Activated T-cell treated with anti-CD3 and anti-CD28 coated beads, Interleukin-2, amount 50 U/mL, for 24 hours (primary cell): ENCODE measurements at regions not wholly inside any gene's neighbourhood (a gene's known extent, or its start where the extent isn't known, plus 50 kb on each side); places are given as distances from the start of the nearest gene placed in this dataset.

Source experiments
- DNase-seq: peaks from one replicate; pipeline ENCODE4 v3.0.0-alpha.2; 2020
- H3K27ac Mint-ChIP-seq: 2 replicates; pipeline ENCODE4 v1.8.0; 2020; ENCODE audit warnings: mild to moderate bottlenecking, mixed read lengths
- H3K27me3 Mint-ChIP-seq: 2 replicates; pipeline ENCODE4 v1.8.0; 2020; ENCODE audit warnings: mixed read lengths
- H3K36me3 Mint-ChIP-seq: 2 replicates; pipeline ENCODE4 v1.8.0; 2020; ENCODE audit warnings: low read depth, mixed read lengths
- H3K4me1 Mint-ChIP-seq: 2 replicates; pipeline ENCODE4 v1.8.0; 2020; ENCODE audit warnings: low read depth, mixed read lengths
- H3K4me3 Mint-ChIP-seq: 2 replicates; pipeline ENCODE4 v1.8.0; 2020; ENCODE audit warnings: mild to moderate bottlenecking, moderate library complexity, mixed read lengths
- H3K9me3 Mint-ChIP-seq: 2 replicates; pipeline ENCODE4 v1.8.0; 2020; ENCODE audit warnings: mixed read lengths

DNA sequence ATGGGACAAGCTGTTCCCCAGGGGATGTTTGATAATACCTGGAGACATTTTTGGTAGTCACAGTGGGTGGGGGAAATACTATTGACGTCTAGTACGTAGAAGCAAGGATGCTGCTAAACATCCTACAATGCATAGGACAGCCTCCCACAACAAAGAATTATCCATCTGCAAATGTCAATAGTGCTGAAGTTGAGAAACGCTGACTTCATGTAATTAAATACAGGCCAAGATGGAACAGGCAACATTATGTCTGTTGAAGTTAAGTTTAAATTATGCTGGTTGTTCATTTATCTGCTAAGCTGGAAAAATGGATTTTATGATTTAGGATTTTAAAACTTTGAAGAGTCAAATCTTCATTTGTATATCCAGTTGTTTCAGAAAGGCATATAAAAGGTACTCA, 341.2 kb upstream of the DYNLRB2 start:
- Mint-ChIP-seq H3K36me3 (no peaks in the 10 kb centered on the region), H3K27me3 (peaks cover 32% of the 10 kb centered on the region), H3K4me3 (no peak overlapping the region)

DNA sequence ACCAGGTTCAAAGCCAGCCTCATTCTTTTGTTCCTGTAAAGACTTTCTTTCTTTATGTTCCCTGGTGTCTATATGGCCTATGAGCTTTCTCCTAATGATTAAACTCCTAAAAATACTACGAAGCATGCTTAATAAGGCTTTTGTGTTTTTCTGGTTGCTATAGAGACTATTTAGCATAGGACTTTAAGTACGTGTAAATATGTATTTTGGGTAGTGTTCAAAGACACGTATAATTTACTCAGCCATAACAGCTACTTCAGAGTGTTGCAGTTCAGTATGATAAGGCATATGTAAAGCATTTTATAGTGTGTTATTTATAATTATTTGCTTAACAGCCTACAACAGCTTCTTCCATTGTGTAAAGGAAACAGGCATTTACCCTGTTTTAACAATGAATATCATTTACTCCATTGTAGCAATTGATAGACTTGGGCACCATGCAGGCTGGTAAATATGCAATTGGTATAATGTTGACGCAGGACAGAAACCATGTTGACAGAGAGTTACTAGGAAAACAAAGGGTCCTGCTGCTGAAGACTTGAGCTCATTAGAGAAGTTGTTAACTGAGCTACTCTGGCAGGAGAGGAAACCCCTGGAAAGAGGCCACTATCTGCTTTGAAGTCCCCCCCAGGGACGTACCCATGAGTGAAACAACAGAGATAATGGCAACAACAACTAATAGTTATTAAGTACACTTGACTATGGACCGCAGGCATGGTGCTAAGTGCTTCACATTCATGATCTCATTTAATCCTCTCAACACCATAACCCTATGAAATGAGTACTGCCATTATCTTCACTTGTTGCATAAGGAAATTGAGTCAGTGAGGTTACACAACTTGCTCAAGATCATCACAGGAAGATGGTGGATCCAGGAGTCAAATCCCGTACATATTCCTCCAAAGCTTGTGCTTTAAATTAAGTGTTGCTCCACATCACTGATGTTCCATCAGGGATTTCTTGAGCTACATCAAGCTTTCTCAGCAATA, 342.2 kb upstream of the DYNLRB2 start:
- Mint-ChIP-seq H3K27me3 (peaks cover 37% of the 10 kb centered on the region), H3K36me3 (no peaks in the 10 kb centered on the region)

More for the DNA sequence above, 341.2 kb upstream of the DYNLRB2 start:
- Mint-ChIP-seq H3K9me3 (no peaks in the 10 kb centered on the region), H3K27ac (no peak overlapping the region), H3K4me1 (peaks cover 8% of the 10 kb centered on the region)
- no peak for DNase-seq

DNA sequence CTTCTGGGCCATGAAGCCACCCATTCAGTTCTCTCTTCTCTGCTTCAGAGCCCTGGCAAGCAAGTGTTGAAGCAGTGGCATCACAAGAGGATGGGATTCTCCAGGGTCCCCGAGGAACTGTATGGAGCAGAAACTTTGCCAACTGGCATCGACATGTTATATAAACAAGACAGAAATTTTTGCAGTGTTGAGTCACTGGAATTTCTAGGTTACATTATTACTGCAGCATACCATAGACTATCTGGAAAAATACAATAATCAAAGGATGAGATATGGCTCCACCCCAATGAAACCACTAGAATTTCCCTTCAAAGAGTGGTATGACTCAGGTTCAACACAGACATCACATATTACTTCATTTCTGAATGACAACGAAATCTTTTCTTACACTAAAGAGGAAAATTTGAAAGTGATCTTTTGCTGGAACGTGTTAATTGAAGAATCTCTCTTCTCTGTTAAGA, 343.0 kb upstream of the DYNLRB2 start:
- no peaks in the 10 kb centered on the region for H3K36me3 Mint-ChIP-seq
- H3K4me1 Mint-ChIP-seq: peaks cover 8% of the 10 kb centered on the region
- no peaks in the 10 kb centered on the region for H3K9me3 Mint-ChIP-seq
- H3K27me3 Mint-ChIP-seq: peaks cover 41% of the 10 kb centered on the region
- H3K4me3 Mint-ChIP-seq: no peak overlapping the region
- H3K27ac Mint-ChIP-seq: peak overlapping the region; percentile 58
- DNase-seq: no peak

More for the DNA sequence above, 342.2 kb upstream of the DYNLRB2 start:
- peak overlapping the region; percentile 58 for H3K27ac Mint-ChIP-seq
- H3K9me3 Mint-ChIP-seq: no peaks in the 10 kb centered on the region
- peaks cover 8% of the 10 kb centered on the region for H3K4me1 Mint-ChIP-seq
- H3K4me3 Mint-ChIP-seq: no peak overlapping the region
- no peak for DNase-seq

DNA sequence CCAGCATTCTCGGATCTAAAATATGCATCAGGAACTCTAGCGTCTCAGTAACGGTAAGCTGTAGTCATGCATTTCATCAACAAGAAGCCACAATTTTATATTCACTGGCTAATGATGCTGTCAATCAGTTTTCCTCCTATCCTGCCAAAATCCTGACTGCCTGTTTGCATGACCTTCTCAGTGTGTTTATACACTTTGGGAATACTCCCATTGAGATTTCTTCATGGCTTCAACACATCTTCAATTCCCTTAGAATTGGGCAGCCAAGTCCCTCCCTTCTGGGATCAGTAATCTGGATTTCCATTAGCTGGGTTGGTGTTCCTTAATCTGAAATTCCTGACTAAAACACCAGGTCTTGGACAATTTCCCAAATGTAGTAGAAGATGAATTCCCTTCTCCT, 348.9 kb upstream of the DYNLRB2 start:
- Mint-ChIP-seq H3K9me3 (no peaks in the 10 kb centered on the region), H3K27me3 (peaks cover 31% of the 10 kb centered on the region), H3K36me3 (no peaks in the 10 kb centered on the region), H3K27ac (no peak overlapping the region), H3K4me3 (no peak overlapping the region), H3K4me1 (no peaks in the 10 kb centered on the region)
- DNase-seq: no peak

DNA sequence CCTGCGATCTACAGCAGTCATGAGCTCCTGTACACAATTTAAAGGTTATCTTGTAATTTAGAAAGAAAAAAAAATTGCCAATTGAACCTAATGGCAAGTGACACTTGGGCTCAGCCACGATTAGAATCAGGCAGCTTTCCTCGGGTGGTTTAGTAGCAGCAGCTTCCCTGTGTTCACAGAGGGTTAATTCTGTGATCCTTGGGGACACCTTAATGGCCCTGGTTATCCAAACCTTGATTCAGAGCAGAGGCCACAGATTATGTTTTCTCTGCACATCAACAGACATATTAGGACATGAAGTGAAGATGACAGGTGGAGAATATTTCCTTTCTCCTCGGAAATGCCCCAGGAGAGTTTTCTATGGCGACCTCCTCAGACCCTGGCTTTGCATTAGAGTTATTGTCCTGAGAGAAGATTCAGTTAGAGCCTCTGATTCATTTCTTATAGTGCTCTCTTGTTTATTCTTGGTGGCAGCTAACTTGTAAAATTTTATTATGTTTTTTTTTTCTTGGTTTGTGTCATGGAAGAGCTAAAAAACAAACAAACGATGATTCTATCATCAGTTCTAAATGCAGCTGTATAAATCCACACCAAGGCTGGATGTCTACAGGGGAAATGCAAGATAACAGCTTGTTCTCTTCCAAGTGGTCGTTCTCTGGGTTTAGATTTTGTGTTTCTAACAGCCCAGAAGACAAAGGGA, 351.2 kb upstream of the DYNLRB2 start:
- no peaks in the 10 kb centered on the region for H3K4me1 Mint-ChIP-seq
- H3K4me3 Mint-ChIP-seq: no peak overlapping the region
- no peak overlapping the region for H3K27ac Mint-ChIP-seq
- peaks cover 24% of the 10 kb centered on the region for H3K27me3 Mint-ChIP-seq
- no peaks in the 10 kb centered on the region for H3K36me3 Mint-ChIP-seq
- H3K9me3 Mint-ChIP-seq: no peaks in the 10 kb centered on the region
- DNase-seq: no peak

DNA sequence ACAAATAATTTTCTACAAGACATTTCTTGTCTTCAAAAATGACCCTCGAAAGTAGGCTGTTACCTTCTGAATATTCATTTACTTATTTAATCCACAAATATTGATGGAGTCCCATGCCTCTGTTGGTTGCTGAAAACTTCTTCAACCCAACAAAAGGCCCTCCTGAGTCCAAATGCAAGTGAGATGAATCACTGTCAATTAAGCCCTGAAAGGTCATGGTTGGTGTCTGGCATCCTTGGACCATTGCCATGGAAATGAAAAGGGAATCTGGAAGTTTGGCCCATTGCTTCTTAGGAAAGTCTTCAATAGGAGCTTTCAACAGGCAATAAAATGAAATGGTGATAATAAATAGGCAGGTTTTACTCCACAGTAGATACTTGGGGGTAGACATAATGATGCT, 364.7 kb upstream of the DYNLRB2 start:
- no peak overlapping the region for H3K4me3 Mint-ChIP-seq
- peaks cover 31% of the 10 kb centered on the region for H3K27me3 Mint-ChIP-seq
- no peak overlapping the region for H3K27ac Mint-ChIP-seq
- DNase-seq: no peak
- H3K4me1 Mint-ChIP-seq: no peaks in the 10 kb centered on the region
- no peaks in the 10 kb centered on the region for H3K36me3 Mint-ChIP-seq
- H3K9me3 Mint-ChIP-seq: no peaks in the 10 kb centered on the region

DNA sequence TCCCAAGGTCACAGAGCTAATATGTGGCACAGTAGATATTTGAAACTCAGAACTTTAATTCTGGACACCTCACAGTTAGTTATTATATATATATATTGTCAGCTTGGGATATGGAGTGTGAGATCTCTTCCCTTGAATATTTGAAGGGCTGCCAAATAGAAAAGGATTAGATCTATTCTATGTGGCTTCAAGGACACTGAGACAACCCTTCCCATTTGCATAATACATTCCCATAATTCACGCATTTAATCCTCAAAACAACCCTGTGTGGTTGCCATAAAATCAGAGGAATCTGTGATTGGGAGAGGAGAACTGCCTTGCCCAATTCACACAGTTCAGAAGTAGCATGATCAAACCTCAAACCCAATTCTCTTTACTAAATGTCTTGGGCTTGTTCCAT, 365.8 kb upstream of the DYNLRB2 start:
- no peaks in the 10 kb centered on the region for H3K4me1 Mint-ChIP-seq
- no peak overlapping the region for H3K27ac Mint-ChIP-seq
- H3K4me3 Mint-ChIP-seq: no peak overlapping the region
- DNase-seq: no peak
- no peaks in the 10 kb centered on the region for H3K9me3 Mint-ChIP-seq
- no peaks in the 10 kb centered on the region for H3K36me3 Mint-ChIP-seq
- H3K27me3 Mint-ChIP-seq: peaks cover 23% of the 10 kb centered on the region

DNA sequence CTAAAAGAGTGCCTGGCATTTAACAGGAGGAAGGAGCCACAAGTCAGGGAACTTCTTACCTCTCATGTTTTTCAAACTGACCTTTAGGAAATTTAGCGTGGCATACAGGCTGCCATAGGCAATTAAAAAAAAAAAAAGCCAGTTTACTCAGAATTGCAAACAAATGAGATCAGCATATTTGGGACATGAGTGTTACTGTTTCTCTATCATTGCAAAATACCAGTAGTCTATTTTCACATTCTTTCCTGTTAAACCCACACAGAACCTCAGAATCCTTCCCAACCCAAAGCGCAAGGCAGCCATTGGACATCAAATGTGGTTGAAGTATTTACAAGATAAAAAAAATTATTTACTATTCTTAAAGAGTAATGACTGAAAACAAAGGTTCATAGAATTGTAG, 366.4 kb upstream of the DYNLRB2 start:
- H3K9me3 Mint-ChIP-seq: no peaks in the 10 kb centered on the region
- H3K27me3 Mint-ChIP-seq: peaks cover 20% of the 10 kb centered on the region
- H3K36me3 Mint-ChIP-seq: no peaks in the 10 kb centered on the region
- no peak overlapping the region for H3K27ac Mint-ChIP-seq
- DNase-seq: no peak
- no peaks in the 10 kb centered on the region for H3K4me1 Mint-ChIP-seq
- no peak overlapping the region for H3K4me3 Mint-ChIP-seq

DNA sequence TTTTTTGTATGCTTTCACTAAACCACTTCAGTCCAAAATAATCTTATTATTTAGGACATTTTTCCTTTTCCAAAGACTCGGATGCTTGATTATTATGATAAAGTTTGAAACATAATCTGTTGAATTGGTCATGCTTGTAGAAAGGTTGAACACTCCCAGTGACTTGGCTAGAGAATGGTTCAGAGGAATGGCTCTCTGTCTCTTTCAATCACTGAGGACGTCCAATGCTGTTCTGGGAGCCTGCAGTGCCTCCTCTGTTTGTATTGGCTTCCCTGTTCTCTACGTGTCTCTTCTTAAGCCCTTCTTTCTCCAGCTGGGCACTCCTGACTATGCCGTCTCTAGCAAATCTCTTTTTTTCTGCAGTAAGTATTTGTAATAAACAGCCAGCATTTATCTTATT, 369.0 kb upstream of the DYNLRB2 start:
- no peaks in the 10 kb centered on the region for H3K9me3 Mint-ChIP-seq
- H3K4me3 Mint-ChIP-seq: no peak overlapping the region
- peaks cover 10% of the 10 kb centered on the region for H3K27me3 Mint-ChIP-seq
- DNase-seq: no peak
- H3K4me1 Mint-ChIP-seq: no peaks in the 10 kb centered on the region
- H3K36me3 Mint-ChIP-seq: no peaks in the 10 kb centered on the region
- H3K27ac Mint-ChIP-seq: no peak overlapping the region

DNA sequence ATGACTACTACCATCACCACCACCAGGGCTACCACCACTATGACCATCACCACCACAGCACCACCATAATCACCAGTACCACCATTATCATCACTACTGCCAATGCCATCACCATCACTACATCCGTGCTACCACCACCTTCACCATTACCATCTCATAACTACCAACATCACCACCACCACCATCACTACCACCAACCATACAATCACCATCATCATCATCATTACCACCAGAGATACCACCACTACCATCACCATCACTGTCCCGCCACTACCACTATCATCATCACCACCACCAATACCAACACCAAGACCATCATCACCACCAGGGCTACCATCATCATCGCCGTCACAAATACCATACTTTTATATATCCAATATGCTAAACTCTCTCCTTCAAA, 369.6 kb upstream of the DYNLRB2 start:
- no peaks in the 10 kb centered on the region for H3K4me1 Mint-ChIP-seq
- H3K9me3 Mint-ChIP-seq: no peaks in the 10 kb centered on the region
- H3K4me3 Mint-ChIP-seq: no peak overlapping the region
- DNase-seq: no peak
- peaks cover 8% of the 10 kb centered on the region for H3K27me3 Mint-ChIP-seq
- H3K27ac Mint-ChIP-seq: no peak overlapping the region
- no peaks in the 10 kb centered on the region for H3K36me3 Mint-ChIP-seq

DNA sequence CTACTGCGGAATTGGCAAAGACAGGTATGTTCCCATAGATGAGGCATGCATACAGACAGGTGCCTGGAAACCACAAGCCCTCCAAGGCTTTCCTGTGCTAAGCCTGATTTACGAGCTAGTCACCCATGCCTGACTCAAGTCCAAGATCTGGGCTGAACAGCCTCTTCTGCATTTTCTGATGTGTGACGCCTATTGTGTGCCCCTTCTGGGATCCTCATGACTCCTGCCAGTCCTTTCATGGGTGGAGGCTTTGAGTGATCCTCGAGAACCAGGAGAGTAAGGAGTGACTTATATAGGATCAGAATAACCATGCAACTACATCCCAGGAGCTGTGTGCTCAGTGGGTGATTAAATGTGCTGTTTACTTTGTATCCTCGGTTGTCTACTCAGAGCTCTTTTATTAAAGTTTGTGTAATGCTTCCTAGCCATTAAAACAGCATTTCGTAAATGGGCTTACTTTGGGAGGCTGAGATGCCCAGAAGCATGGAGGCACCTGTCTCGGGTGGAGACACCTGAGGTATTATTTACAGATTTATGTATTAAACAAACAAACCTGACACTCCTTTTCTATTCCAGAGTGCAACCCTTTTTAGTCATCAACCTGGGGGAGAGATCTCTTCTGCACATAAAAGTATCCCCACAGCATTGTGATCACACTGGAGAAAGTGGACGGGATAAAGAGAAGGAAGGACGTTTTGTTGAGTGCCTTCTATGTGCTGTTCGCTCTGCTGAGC, 373.0 kb upstream of the DYNLRB2 start:
- Mint-ChIP-seq H3K27ac (no peak overlapping the region), H3K4me1 (no peaks in the 10 kb centered on the region), H3K4me3 (no peak overlapping the region), H3K36me3 (no peaks in the 10 kb centered on the region), H3K9me3 (no peaks in the 10 kb centered on the region), H3K27me3 (peaks cover 11% of the 10 kb centered on the region)
- DNase-seq: no peak

DNA sequence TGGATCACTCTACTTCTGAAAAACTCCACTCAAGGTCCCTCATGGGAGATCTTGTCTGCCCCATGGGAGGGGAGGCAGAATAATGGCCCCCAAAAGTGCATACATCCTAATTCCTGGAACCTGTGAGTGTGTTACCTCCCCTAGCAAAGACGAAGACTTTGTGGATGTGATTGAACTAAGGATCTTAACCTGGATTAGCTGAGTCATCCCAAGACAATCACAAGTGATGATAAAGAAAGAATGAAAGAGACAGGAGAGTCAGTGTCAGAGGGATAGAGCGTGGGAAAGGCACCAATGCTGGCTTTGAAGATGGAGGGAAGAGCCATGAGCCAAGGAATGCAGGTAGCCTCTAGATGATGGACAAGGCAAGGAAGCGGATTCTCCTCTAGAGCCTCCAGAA, 374.7 kb upstream of the DYNLRB2 start:
- no peak for DNase-seq
- Mint-ChIP-seq H3K9me3 (no peaks in the 10 kb centered on the region), H3K36me3 (no peaks in the 10 kb centered on the region), H3K4me3 (no peak overlapping the region), H3K27me3 (peaks cover 11% of the 10 kb centered on the region), H3K4me1 (no peaks in the 10 kb centered on the region), H3K27ac (no peak overlapping the region)

DNA sequence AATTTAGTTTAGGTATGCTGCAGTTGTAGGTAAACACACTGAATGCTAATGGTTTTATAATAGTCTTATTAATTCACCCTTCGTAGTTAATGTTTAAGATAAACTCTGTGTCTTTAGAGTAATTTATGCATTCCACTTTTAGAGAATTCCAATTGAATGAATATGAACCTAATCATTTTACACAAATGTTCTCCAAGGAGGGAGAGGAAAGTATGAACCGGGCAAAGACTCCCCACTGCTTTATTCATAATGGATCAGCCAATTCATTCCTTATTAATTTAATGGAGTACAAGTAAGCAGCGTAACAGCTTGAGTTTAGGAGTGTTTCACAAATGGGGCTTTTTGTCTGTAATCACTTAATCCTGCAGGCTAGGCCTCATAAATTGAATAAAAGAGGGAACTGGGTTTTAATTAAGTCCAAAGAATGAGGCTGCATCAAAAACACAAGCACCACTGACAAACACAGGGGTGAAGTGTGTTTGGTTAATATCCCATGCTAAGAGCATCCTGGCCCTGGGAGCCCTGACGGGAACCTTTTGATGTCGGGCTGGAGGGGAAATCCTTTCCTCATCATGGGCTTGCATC, 375.7 kb upstream of the DYNLRB2 start:
- Mint-ChIP-seq H3K27me3 (peaks cover 11% of the 10 kb centered on the region), H3K4me1 (no peaks in the 10 kb centered on the region), H3K4me3 (no peak overlapping the region), H3K36me3 (no peaks in the 10 kb centered on the region), H3K27ac (no peak overlapping the region), H3K9me3 (no peaks in the 10 kb centered on the region)
- no peak for DNase-seq

DNA sequence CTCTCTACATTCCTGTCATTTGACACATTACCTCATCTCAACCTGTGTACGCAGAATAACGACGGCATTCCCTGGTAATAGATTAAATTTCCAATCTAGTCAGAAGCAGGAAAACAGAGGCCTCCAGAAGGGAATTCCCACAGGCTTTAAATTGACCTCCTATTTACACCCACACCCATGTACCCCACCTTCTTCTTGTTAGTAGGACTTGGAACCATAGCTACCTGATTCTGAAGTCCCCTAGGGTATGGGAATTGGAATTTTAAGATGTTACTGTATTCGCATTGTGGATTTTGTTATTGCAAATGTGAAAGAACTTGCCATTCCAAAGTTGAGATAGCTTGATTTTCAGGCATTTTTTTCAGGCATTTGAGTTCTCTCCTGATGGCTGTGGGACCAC, 377.5 kb upstream of the DYNLRB2 start:
- Mint-ChIP-seq H3K27me3 (peaks cover 9% of the 10 kb centered on the region), H3K36me3 (no peaks in the 10 kb centered on the region), H3K9me3 (no peaks in the 10 kb centered on the region), H3K4me3 (no peak overlapping the region), H3K27ac (no peak overlapping the region), H3K4me1 (no peaks in the 10 kb centered on the region)
- no peak for DNase-seq
